HPDE6-E6E7 (cell line): ENCODE measurements at regions not wholly inside any gene's neighbourhood (a gene's known extent, or its start where the extent isn't known, plus 50 kb on each side); places are given as distances from the start of the nearest gene placed in this dataset.

ENCODE experiments used
- DNase-seq: peaks from one replicate; pipeline ENCODE4 v3.0.0; 2011; ENCODE audit warnings: missing footprints; ENCODE audit errors: extremely low spot score

- no peak for DNase-seq
Observed at GRCh38 chr5:62017092-62017491, 288.9 kb upstream of the KIF2A start.

GRCh38 chr5:62029303-62029702 is 276.7 kb upstream of the KIF2A start:
- DNase-seq = peak; percentile 82

DNA sequence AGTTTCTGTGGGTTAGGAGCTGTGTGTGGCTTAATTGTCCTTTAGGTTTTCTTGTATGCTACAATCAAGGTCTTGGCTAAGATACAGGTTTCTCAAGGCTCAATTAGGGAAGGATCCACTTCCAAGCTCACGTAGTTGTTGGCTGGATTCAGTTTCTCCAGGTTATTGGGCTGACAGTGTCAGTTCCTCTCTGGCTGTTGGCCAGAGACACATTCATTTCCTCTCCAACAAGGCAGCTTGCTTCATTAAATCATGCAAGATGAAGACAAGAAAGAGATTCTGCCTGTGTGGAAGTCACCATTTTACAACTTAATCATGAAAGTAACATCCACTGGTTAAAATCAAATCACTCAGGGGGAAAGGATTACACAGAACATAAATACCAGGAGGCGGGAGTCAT is 275.7 kb upstream of the KIF2A start:
- DNase-seq = no peak

DNA sequence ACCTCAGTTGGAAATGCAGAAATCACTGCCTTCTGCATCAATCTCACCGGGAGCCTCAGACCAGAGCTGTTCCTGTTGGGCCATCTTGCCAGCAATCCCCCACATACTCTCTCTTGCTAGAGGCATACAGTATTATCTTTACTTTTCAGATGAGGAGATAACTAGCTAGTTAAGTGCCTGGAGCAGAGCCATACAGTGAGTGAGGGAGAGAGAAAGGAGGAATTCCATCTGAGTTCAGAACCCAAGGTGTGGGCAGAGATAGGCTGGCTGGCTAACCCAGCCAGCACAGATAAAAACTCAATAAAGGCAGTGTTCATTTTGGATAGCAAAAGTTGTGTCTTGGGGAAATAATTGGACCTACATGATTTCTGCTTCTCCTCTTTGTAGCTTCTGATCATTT is 268.0 kb upstream of the KIF2A start:
- no peak for DNase-seq

DNA sequence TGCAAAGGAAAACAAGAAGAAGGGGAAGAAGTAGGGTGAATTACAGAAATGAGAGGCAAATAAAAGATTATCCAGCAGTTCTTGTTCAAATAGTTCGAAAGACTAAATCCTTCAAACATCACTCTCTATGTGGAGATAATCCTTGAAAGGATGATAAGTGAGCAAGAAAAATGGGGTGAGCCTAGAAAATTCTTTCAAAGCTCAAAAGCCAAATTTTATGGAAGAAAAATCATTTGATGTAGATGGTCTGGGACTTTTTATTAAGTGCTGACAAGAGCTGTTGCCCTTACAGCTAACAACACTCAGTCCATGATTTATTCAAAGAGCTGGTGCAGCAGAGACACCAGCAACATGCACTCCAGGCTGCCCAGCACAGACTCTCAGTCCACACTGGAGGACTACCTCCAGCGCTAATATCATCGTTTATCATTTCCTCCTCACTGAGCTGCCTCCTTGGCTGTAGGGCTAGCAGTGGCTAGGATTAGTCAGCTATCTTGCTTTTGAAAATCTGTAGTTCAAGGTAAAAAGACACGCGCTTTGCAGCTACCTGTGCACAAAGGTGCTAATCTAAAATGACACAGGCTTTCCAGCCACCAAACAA is 264.8 kb upstream of the KIF2A start:
- no peak for DNase-seq

DNA sequence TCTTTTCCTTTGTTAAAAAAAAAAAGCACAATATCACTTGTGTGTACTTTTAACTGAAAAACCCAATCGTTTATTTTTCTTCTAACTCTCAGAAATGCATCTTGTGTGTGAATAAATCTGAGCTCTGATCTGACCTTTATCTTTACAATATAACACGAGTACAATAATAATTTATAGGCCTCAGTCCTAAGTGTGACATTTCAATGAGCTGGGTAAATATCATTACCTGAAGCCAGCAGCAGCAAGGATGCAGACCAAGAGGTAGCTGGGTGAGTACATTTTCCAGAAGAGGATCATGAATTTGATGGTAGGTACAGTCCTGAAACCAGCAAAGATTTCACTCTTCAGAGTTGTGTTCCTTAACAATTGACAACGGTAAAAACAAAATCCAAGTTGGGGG is 264.0 kb upstream of the KIF2A start:
- no peak for DNase-seq

DNA sequence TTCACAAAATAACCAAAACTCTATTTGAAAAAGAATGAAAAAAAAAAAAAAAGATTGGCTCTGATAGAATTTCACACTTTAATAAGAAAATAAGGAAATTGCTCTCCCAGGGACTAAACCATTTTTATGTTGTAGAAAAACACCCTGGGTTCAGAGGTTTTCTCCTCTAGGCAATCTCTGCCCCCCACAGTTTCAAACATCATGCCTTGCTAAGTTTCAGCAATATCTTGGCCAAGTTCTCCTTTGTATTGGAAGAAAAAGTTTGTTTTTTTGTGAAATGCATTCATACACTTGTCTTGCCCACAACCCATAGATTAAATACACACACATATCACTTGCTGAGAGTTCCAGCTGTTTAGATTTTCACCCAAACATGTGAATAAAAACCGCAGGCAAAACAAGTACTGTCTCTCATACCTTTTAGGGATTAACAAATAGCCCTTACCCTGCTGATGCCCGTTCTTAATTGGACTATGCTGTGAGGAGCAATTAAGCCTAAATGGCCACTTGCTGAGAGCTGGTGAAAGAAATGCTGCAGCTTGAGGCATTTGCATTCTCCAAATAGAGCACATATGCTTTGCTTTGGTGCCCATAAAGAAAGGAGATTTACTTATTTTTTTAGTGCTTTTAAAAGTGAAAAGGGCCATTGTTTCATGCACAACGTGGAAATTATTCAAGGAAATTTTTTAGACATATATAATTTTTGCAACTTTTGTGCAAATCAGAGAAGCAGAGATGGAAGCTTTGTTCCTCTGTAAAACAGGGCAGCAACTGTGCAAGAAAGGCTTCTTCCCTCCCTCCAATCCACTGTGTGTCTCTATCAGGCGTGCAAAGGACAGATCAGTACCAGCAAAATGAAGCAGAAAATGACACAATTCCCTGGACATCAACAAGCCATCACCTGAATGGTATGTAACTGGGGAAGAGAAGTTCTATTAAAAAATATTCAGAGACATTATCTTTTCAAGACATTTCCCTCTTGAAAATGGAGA is 262.4 kb upstream of the KIF2A start:
- no peak for DNase-seq

DNA sequence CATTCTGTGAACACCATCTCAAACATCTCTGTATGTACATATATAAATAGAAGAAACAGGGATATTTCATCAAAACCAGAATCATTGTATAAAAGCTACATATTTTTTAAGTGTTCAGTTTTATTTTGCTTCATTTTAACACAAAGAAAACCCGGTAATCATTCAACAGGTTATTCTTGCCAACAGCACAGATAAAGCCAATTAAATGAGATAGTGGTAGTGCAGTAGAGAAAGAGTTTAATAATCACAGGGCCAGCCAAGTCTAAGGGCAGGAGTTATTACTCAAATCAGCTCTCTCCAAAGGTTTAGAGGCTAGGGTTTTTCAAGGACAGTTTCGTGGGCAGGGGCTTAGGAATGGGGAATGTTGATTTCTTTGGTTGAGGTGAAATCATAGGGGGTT is 261.0 kb upstream of the KIF2A start:
- DNase-seq = no peak

DNA sequence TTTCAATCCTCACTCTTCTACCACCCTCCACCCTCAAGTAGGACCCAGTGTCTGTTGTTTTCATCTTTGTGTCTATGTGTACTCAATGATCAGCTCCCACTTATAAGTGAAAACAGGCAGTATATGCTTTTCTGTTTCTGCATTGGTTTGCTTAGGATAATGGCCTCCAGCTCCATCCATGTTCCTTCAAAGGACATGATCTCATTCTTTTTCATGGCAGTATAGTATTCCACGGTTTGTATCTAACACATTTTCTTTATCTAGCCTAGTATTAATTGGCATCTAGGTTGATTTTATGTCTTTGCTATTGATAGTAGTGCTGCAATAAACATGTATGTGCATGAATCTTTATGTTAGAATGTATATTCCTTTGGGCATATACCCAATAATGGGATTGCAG is 259.8 kb upstream of the KIF2A start:
- DNase-seq = no peak

DNA sequence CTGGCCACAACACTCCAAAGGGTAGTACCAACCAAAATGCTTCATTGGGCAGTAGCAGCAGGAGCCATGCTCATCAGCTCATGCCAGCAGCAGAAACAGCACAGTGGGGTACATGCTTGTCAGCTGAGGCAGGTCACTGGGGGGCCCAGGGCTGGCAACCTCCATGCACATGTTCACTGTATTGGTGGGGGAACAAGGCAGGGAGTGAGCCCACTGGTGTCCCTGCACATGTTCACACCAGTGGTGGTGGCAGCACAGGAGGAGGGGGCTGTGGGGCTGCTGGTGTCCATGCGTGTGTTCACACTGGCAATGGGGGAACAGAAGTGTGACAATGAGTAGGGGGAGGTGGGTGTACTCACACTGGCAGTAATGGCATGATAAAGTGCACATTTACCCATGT is 254.3 kb upstream of the KIF2A start:
- DNase-seq = no peak

GRCh38 chr5:62059960-62060359 is 246.0 kb upstream of the KIF2A start:
- no peak for DNase-seq

GRCh38 chr5:62065050-62065449 is 241.0 kb upstream of the KIF2A start:
- no peak for DNase-seq

- DNase-seq = no peak
Observed at GRCh38 chr5:62066761-62067277, 239.2 kb upstream of the KIF2A start.

GRCh38 chr5:62068554-62068953 is 237.5 kb upstream of the KIF2A start:
- no peak for DNase-seq

DNA sequence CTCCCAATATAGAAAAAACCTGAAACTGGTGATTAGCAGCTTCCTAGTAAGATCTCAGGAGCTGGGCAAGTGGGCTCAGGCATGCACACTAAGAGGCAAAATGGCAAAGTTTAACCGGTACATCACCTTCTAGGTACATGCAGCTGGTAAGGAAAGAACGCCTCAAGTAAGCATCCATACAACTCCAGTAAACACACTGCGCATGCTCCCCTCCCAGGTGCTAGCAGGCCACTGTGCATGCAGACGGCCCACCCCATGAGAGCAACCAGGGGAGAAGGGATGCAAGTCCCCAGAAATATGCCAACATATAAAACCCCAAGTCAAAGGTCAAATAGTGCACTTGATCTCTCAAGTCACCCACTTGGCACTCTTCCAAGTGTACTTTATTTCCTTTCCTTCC is 228.6 kb upstream of the KIF2A start:
- DNase-seq = no peak

- DNase-seq = no peak
Observed at GRCh38 chr5:62077823-62078550, 228.0 kb upstream of the KIF2A start.

DNA sequence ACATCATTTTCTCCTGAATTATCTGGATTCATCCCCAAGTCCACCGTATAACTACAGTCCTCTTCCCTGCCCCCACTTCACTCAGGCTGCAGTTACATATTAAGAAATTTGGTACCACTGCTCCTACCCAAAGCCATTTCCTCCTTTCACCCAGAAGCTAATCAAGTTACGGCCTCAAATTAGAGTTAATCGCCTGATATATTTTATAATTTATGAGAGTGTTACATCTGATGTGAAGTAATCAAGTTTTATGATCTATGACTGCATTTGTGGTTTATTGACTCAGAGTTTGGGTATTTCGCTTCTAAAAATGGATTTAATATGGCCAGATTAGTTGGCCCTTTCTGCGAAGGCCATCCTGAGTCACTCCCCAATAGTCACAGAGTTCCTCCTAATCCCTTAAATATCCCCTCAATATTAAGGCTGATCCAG is 223.6 kb upstream of the KIF2A start:
- DNase-seq = peak; percentile 48

GRCh38 chr5:62083247-62083646 is 222.8 kb upstream of the KIF2A start:
- no peak for DNase-seq

DNA sequence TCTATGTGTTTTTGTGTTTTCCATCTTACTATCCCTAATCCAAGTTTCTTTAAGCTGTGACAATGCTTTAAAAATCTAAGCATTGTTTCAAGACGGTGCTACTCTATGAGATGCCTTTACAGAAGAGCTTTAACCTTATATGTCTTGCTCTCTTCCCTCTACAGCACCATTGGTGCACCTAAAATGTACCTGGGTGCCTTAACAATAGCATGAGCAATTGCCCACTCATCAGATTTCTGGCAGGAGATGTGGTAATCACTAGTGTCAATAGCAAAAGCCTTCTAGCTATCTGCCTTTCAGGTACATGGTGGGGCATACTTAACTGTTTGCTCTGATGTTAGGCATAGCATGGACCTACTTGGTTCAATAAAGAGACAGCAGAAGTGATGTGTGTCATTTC is 222.3 kb upstream of the KIF2A start:
- peak; percentile 21 for DNase-seq

- no peak for DNase-seq
Observed at GRCh38 chr5:62084391-62084790, 221.6 kb upstream of the KIF2A start.

DNA sequence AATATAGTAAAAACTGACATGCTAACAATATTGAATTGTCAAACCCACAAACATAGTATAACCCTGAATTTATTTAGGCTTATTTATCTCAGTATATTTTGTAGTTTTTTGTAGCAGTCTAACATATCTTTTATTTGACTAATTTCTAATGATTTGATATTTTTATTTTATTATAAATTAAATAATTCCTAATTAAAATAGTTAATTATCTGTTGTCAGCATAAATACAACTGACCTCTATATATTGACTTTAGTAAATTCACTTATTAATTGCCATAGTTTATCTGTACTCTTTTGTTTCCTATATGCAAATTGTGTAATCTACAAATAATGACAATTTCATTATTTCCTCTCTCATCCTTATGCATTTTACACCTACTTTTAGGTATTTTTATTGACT is 215.1 kb upstream of the KIF2A start:
- no peak for DNase-seq

DNA sequence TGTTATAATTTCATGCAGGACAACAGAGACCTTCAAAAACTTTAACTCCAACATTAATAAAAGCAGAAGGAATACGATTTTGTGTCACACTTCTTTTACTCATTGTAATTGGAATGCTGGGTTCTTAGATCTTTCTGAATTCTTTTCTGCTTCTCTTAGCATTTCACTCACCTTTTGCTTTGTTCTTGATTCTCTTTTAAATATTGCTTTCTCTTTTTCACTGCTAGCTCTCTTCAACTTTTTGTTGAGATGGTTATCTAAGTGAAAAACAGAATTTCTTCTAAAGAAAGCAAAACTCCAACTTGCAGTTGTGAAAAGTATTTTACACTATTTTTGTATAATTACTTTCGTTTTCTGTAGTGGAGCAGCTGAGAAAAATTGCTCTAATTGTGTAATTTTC is 212.6 kb upstream of the KIF2A start:
- no peak for DNase-seq
